Neural crest cell (in vitro differentiated cells): ENCODE measurements at regions not wholly inside any gene's neighbourhood (a gene's known extent, or its start where the extent isn't known, plus 50 kb on each side); places are given as distances from the start of the nearest gene placed in this dataset.

Source experiments
- DNase-seq: peaks from one replicate; pipeline ENCODE4 v3.0.0; 2021; ENCODE audit warnings: low read depth, mixed read lengths, low spot score
- H3K27ac Mint-ChIP-seq: one replicate; pipeline ENCODE4 v1.8.0; 2021; ENCODE audit warnings: mild to moderate bottlenecking, mixed read lengths; ENCODE audit not compliant: unreplicated experiment
- H3K27me3 Mint-ChIP-seq: 2 replicates; pipeline ENCODE4 v1.8.0; 2021; ENCODE audit warnings: low read depth, mild to moderate bottlenecking, mixed read lengths
- H3K36me3 Mint-ChIP-seq: 2 replicates; pipeline ENCODE4 v1.8.0; 2021; ENCODE audit warnings: low read depth, mild to moderate bottlenecking, mixed read lengths
- H3K4me1 Mint-ChIP-seq: 2 replicates; pipeline ENCODE4 v1.8.0; 2021; ENCODE audit warnings: mixed read lengths
- H3K4me3 Mint-ChIP-seq: one replicate; pipeline ENCODE4 v1.8.0; 2021; ENCODE audit warnings: mild to moderate bottlenecking, mixed read lengths
- H3K9me3 Mint-ChIP-seq: 2 replicates; pipeline ENCODE4 v1.8.0; 2021; ENCODE audit warnings: mixed read lengths
- CTCF ChIP-seq: fragments of 200-600 bp; sonication (generic); conservative IDR thresholded peaks from 2 replicates; pipeline ENCODE4 v1.5.0; 2021; ENCODE audit warnings: antibody characterized with exemption, mild to moderate bottlenecking

- DNase-seq: no peak
- Mint-ChIP-seq H3K4me1 (no peaks in the 10 kb centered on the region), H3K9me3 (no peaks in the 10 kb centered on the region), H3K4me3 (no peak overlapping the region), H3K27me3 (no peaks in the 10 kb centered on the region), H3K36me3 (no peaks in the 10 kb centered on the region), H3K27ac (no peak overlapping the region)
- TF ChIP-seq CTCF: no peak
Observed at GRCh38 chr7:14954035-14954434, 51.5 kb upstream of the DGKB start.
